Panc1 (cell line): ENCODE measurements at regions not wholly inside any gene's neighbourhood (a gene's known extent, or its start where the extent isn't known, plus 50 kb on each side); places are given as distances from the start of the nearest gene placed in this dataset.

Source experiments
- CTCF ChIP-seq: fragments of 450-650 bp; IDR thresholded peaks from 2 replicates; pipeline ENCODE4 v1.5.1; 2017; ENCODE audit warnings: mild to moderate bottlenecking
- REST ChIP-seq, 2 experiments: IDR thresholded peaks; 2 replicates each; pipeline ENCODE4 v1.6.1; 2011 to 2012; ENCODE audit warnings: low read depth in 2 of 2, control low read depth in 1 of 2, low read length in 1 of 2, mild to moderate bottlenecking in 1 of 2, moderate library complexity in 1 of 2; ENCODE audit not compliant: insufficient read depth in 1 of 2
- SIN3A ChIP-seq: IDR thresholded peaks from 2 replicates; pipeline ENCODE4 v1.6.1; 2012; ENCODE audit warnings: low read depth, mild to moderate bottlenecking, low read length, moderate library complexity, borderline replicate concordance; ENCODE audit not compliant: insufficient read depth

GRCh38 chr2:240319855-240320203, 115.6 kb upstream of the GPC1 start:
- TF ChIP-seq CTCF (no peak), SIN3A (no peak), REST (IDR thresholded peaks at IDR 0.05; ENCODE audit: insufficient read depth in 1 of 2, low read depth in 2 of 2, low read length in 1 of 2) (no peak)
